GM18873 (cell line): ENCODE measurements at regions not wholly inside any gene's neighbourhood (a gene's known extent, or its start where the extent isn't known, plus 50 kb on each side); places are given as distances from the start of the nearest gene placed in this dataset.
"Not testable (repeated sequence)": the region's sequence is repeated elsewhere in the genome, so short reads cannot be mapped to it uniquely, and the experiment has no call there.

Experiments
- ATAC-seq: cut with Tn5 transposase; IDR thresholded peaks from one replicate; pipeline ENCODE4 v1.9.1; 2021; ENCODE audit warnings: mild to moderate bottlenecking, moderate library complexity, moderate number of reproducible peaks; ENCODE audit not compliant: unreplicated experiment, low FRiP score

DNA sequence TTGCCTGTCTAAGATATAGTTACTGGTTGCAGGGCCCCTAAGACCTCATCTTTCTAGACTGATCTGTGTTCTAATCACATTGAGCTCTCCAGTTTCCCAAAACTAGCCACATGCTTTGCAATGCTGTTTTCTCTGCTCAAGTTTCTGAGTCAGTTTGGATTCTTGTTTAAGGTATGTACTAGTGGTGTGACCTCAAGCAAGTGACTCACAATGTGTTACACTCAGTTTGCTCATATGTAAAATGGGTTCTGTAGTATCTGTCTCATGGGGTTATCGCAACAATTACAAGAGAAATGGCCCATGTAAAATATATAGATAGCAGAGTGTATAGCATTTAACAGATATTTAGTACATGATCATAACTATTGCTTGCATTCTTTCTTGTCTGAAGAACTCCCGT, 153.1 kb upstream of the ELL2 start:
- ATAC-seq: no peak

DNA sequence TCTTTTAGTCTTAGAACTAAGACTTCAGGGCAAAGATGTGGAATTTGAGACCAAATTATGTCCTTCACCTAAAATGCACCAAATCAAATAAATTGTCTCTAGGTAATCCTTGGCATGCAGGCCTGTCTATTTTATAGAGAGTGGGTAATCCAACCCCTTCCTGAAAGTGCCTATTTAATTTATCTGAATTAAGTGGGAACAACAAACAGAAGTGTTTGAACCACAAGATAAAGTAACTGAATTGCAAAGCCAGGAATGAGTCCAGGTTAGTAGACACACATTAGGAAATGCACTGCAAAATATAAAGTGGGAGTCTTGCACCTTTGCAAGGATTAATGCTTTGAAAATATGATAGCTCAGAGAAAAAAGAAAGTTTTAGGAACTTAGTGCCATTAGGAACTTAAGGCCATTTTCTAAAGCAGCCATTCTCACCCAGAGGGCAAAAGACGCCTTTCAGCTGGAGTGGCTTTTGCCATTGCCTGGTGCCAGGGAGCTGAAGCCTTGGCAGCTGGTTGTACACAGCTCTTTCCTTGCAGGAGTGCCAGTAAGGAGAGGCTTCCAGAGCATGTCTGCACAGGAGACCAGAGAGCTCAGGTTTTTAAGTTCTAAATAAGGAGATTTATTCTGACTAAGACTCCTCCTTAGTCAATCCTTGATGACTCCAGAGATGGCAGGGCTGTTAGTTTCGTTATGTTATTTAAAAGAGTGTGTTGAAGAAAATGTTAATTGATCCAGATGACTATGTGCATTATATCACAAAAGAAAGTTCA, 151.7 kb upstream of the ELL2 start:
- no peak for ATAC-seq

- ATAC-seq: no peak
Observed at GRCh38 chr5:96112703-96113102, 151.1 kb upstream of the ELL2 start.

- no peak for ATAC-seq
Observed at GRCh38 chr5:96112123-96112670, 150.5 kb upstream of the ELL2 start.

DNA sequence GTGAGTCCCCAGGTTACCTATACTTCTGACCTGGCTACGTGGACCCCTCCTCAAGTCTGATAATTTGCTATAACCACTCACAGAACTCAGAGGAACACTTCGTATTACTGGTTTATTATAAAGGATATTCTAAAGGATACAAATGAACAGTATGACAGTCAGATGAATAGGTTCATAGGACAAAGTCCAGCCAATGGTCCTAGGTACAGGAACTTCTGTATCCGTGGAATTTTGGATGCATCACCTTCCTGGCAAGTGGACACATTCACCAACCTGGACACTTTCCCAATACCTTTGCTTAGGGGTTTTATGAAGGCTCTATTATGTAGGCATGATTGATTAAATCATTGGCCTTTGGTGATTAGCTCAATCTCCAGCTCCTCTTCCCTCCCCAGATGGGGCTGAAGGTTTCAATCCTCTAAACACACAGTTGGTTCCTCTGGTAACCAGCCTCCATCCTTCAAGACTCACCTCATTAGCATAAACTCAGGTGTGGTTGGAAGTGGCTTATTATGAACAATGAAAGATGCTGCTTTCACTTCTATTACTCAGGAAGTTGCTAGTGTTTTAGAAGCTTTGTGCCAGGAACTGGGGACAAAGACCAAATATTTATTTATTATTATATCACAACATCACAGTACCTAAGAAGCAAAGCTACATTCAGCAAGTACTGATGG, 149.6 kb upstream of the ELL2 start:
- ATAC-seq: no peak

- no peak for ATAC-seq
Observed at GRCh38 chr5:96110300-96110699, 148.6 kb upstream of the ELL2 start.

DNA sequence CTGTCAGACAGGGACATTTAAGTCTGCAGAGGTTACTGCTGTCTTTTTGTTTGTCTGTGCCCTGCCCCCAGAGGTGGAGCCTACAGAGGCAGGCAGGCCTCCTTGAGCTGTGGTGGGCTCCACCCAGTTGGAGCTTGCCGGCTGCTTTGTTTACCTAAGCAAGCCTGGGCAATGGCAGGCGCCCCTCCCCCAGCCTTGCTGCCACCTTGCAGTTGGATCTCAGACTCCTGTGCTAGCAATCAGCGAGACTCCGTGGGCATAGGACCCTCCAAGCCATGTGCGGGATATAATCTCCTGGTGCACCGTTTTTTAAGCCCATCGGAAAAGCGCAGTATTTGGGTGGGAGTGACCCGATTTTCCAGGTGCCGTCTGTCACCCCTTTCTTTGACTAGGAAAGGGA, 147.0 kb upstream of the ELL2 start:
- not testable (repeated sequence) for ATAC-seq

- not testable (repeated sequence) for ATAC-seq
Observed at GRCh38 chr5:96103829-96104228, 142.2 kb upstream of the ELL2 start.

DNA sequence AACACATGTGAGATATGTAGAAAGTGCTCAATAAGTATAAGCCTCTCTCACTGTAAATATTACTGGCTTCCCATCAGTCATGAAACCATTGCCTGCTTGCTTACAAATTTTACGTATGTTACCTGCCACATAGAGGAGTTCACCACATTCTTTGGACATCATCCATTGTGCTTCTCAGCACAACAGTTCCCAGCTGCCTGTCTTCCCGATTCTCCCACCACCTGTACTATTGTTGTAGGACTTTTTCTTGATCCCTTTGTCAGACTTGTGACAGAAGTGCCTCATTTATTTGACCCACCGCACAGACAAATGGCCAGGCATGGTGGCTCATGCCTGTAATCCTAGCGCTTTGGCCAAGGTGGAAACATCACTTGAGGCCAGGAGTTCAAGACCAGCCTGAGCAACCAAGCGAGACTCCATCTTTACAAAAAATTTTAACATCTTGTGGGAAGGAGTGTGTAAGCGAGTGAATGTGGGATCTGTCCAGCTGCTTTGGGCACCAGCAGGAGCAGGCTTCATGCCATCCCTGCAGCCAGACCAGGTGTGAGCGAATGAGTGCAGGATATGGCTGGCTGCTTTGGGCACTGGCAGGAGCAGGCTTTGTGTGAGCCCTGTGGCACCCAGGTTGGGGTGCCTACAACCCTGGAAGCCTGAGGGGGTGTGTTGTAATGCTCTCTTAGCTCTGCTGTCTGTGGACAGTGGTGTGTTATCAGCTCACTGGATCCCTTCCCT, 139.9 kb upstream of the ELL2 start:
- ATAC-seq: no peak

DNA sequence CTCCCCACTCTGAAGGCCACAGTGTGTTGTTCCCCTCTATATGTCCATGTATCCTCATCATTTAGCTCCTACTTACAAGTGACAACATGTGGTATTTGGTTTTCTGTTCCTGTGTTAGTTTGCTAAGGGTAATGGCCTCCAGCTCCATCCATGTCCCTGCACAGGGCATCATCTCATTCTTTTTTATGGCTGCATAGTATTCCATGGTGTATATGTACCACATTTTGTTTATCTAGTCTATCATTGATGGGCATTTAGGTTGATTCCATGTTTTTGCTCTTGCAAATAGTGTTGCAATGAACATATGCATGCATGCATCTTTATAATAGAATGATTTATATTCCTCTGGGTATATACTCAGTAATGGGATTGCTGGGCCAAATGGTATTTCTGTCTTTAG, 135.8 kb upstream of the ELL2 start:
- not testable (repeated sequence) for ATAC-seq

DNA sequence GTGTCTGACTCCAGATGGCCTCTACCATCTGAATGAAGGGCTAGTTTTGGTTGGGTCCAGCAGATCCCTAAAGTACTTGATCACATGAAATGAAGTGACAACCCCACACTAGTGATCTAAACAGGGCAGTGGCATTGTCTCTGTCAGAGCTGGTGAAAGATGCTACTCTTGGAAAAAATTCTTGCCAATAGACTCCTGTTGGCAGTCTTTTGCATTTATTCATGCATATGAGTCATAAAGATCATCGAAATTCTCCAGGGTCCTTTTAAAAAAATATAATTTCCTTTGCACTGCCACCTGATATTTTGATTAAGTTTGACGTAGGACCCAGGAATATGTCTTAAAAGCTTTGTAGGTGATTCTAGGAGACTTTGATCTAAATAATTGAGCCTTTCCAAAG, 135.1 kb upstream of the ELL2 start:
- ATAC-seq: no peak

GRCh38 chr5:96094904-96095303, 133.3 kb upstream of the ELL2 start:
- ATAC-seq: no peak

GRCh38 chr5:96093890-96094381, 132.3 kb upstream of the ELL2 start:
- no peak for ATAC-seq

- ATAC-seq: no peak
Observed at GRCh38 chr5:96093340-96093739, 131.7 kb upstream of the ELL2 start.

GRCh38 chr5:96091874-96092273, 130.2 kb upstream of the ELL2 start:
- ATAC-seq: no peak

- no peak for ATAC-seq
Observed at GRCh38 chr5:96090215-96090614, 128.6 kb upstream of the ELL2 start.

DNA sequence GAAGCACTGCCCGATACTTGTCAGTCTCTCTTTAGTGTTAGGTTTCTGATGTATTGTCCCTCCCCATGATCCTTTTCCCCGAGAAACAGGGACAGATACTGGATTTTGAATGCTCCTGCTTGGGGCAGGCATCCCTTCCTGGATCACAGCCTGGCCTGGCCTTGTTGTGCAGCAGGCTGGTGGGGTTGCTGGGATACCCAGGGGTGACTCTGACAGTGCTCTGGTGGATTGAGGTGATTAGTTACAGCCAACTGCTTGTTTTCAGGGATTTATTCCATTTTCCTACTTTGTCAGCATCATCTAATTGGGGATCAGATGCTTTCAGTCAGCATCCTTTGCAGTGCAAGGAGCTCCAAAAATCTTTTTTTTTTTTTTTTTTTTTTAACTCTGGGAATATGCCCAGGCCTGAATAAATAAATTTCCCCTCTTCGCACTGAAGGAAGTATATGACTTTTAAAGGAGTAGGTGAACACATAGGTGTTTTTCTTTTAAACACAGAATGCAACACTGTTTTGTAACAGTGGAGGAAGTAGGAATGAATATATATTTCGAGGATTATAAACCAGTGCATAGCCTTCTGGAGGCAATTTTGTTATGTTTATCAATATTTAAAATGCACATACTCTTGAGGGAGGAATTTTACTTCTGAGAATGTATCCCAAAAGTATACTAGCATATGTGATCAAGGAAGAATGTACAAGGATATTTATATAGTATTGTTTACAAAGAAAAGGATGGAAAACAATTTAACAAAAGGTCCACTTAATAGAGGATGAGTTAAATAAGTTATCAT, 127.3 kb upstream of the ELL2 start:
- ATAC-seq: no peak

DNA sequence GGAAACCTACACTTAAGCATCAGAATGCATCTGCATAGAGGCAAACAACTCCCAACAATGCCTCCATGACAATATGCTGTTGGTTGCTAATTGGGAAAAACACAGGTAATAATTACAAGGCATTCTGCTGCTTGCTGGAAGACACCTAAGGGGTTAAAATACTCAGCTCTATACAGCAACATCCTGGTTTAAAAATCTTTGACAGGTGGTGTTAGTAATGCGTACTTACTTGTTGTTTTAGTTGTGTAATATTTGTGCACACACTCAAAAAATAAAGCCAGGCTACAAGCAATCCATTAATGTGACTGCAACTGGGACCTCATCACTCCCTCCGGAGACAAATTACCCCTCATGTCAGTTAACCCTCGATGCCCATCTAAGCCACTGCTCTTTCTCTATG, 126.3 kb upstream of the ELL2 start:
- ATAC-seq: no peak

GRCh38 chr5:96084874-96085506, 123.3 kb upstream of the ELL2 start:
- ATAC-seq: no peak

- ATAC-seq: no peak
Observed at GRCh38 chr5:96083361-96083881, 121.8 kb upstream of the ELL2 start.
